CD4-positive, alpha-beta T cell treated with Interleukin-17A for 4 hours (primary cell): ENCODE measurements at regions not wholly inside any gene's neighbourhood (a gene's known extent, or its start where the extent isn't known, plus 50 kb on each side); places are given as distances from the start of the nearest gene placed in this dataset.
A peak's percentile ranks its signal among the peaks of the same experiment; 100 is the strongest.

Source experiments
- DNase-seq: peaks from one replicate; pipeline ENCODE4 v3.0.0-alpha.2; 2020; ENCODE audit warnings: mixed read lengths

- no peak for DNase-seq
Observed at GRCh38 chr6:88304520-88304919, 138.4 kb upstream of the CNR1 start.

DNA sequence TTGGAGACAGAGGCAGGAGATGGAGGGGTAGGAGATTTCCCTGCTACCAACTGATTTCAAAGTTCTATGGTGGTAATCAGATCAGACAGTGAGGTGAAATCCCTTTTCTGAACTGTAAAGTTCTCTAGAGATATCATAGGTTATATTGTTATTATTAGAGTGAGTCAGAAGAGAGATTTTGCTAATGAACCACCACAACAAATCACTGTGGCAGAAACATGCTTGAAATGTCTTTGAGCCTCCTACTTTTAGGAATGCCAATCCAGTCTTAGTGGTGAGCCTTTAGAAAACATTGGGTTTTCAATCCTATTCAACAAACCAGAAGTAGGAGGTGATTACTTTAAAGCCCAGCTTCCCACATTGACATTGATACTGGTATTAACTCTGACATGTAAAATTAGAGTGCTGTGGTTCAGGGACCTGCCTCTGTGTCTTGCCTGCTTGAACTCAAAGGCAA lies 136.7 kb upstream of the CNR1 start:
- DNase-seq, result no peak

GRCh38 chr6:88301888-88302768 lies 136.0 kb upstream of the CNR1 start:
- no peak for DNase-seq

GRCh38 chr6:88301256-88301655 lies 135.1 kb upstream of the CNR1 start:
- DNase-seq, result no peak

DNA sequence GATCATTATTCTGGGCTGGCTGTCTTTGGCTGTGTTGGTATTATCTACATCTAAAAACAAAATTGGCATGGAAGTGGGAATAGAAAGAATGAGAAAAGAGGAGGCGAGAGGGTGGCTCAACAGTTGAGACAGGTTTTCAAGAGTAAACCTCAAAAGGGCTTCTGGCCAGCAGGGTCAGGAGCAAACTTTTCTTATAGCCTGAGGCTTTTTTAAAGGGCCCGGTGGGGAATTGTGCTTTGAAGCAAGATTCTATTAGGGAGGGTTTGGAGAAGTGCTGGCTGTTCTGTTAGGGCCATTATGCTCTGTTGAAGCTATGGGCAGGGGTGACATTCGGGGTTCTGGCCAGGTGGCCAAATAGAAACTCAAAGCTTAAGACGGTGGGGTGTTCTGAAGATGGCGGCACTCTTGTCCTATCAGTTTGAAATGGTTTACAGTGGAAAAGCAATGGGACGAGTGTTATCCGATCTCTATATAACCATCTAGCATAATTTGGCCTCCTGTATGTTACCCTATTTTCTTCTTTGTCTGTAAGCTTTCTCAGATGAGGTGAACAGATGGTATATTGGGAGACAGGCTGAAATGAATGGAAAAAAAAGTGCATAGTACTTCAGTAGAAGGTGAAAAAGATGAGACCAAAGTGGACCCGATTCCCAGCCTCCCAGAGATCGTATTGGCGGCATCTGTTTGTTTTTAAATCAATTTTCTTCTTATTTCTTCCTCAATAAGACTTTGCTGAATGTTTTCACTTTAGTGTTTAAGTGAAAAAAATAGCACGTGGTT lies 132.1 kb upstream of the CNR1 start:
- DNase-seq, result no peak

GRCh38 chr6:88296694-88297093 lies 130.5 kb upstream of the CNR1 start:
- no peak for DNase-seq

DNA sequence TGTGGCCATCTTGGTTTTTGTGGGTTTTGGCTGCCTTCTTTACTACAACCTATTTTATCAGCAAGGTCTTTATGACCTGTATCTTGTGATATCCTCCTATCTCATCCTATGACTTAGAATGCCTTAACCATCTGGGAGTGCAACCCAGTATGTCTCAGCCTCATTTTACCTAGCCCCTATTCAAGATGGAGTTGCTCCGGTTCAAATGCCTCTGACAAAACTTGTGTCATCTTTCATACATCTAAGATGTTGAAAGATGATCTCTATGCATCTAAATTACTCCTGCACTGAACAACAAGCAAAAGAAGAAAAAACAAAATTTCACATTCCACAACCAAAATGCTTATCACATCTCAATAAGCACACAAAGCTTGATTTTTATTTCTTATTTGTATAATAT lies 129.5 kb upstream of the CNR1 start:
- DNase-seq, result no peak

GRCh38 chr6:88294702-88295101 lies 128.6 kb upstream of the CNR1 start:
- DNase-seq, result no peak

DNA sequence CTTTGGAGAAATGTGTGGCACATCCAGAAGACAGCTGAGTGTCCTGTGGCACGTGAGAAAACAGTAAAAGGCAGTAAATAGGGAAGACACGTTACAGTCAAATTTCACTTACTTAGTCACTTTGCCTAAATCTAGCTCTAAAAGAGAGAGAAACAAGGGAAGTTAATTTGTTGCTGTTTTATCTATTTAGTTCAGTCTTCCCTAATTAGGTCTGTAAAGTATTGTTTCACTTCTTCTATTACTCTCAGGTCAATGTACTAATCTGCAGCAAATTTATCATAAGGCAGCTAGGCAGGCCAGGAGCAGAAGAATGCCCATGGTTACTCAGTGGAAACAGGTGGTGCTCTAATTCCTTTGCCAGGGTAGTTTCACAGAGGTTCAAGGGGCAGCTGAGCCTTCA lies 124.3 kb upstream of the CNR1 start:
- no peak for DNase-seq

DNA sequence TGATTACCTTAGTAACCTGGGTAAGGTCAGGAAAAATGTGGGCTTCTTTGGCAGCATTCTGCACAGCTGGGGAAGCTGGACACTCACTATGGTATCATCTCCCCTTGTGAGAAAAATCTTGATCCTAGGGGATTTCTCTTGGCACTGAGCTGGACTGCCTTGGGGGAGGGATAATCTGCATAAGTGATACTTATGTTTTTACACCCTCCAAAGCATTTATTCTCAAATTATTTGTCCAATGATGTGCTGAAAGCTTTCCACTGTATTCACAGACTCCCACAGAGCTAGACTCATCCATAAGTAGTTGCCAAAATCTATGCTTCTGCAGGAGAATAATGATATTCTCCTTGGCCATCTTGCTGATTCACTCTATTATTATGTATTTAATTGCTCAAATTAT lies 121.5 kb upstream of the CNR1 start:
- no peak for DNase-seq

DNA sequence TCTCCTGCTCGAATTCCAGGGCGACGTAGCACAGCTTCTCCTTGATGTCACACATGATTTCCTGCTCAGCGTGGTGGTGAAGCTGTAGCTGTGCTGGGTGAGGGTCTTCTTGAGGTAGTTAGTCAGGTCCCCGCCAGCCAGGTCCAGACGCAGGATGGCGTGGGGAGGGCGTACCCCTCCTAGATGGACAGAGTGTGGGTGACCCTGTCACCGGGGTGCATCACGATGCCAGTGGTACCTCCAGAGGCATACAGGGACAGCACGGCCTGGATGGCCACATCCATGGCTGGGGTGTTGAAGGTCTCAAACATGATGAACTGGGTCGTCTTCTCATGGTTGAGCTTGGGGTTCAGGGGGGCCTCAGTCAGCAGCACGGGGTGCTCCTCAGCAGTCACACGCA lies 110.2 kb upstream of the CNR1 start:
- no peak for DNase-seq

DNA sequence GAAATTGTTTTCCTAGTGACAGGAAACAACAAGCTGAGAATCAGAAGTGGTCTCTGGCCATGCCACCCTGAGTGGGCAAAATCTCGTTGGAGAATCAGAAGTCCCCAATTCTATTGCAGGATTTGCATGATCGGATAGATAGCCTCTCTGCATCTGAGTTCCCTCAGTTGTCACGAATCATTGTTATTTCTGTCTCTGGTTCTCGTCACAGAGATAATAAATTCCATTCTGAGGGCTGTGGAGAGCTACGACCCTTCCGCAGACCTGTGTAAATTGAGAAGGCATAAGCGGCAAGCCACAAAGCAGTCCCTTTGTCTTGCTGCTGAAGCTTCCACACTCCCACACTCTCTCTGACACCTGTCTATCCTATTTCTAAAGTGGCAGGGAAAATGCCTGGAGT lies 102.4 kb upstream of the CNR1 start:
- no peak for DNase-seq

GRCh38 chr6:88266126-88266525 lies 100.0 kb upstream of the CNR1 start:
- DNase-seq, result no peak

- DNase-seq, result no peak
Observed at GRCh38 chr6:88263591-88263990, 97.4 kb upstream of the CNR1 start.

- no peak for DNase-seq
Observed at GRCh38 chr6:88262332-88262731, 96.2 kb upstream of the CNR1 start.

GRCh38 chr6:88251301-88251700 lies 85.2 kb upstream of the CNR1 start:
- DNase-seq, result no peak

DNA sequence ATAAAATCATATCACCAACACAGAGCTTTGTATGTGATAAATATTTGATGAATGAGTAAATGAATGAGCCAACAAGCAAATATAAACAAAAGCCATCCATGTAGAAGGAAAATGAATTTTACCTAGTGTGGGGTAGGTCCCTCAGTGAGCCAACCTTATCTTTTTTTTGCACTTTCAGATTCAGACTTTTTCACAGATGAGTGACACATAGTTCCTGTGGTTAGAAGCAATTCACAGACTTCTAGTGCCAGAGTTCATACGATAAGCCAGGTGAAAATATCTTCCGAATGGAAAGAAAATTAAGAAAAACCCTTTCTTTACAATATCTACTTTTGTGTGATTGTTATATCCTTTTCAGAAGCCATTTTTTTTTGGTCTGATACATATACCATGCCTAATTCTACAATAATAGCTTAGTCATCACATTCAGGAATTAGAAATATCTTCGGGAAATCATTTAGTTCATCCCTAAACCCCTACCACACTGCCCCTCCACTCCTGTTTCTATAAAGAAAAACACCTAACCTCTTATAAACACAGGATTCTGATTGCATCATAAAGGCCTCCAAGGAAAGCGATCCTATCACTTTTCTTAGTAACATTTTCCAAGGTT lies 82.7 kb upstream of the CNR1 start:
- DNase-seq, result no peak

- DNase-seq, result no peak
Observed at GRCh38 chr6:88246654-88247053, 80.5 kb upstream of the CNR1 start.

GRCh38 chr6:88244721-88245120 lies 78.6 kb upstream of the CNR1 start:
- no peak for DNase-seq

- DNase-seq, result no peak
Observed at GRCh38 chr6:88238901-88239300, 72.8 kb upstream of the CNR1 start.

- DNase-seq, result peak; percentile 3
Observed at GRCh38 chr6:88238065-88238464, 71.9 kb upstream of the CNR1 start.

GRCh38 chr6:88236612-88237360 lies 70.6 kb upstream of the CNR1 start:
- DNase-seq, result no peak

GRCh38 chr6:88232753-88233152 lies 66.6 kb upstream of the CNR1 start:
- DNase-seq, result no peak
